Omental fat pad (tissue), 3 donors: ENCODE measurements at regions not wholly inside any gene's neighbourhood (a gene's known extent, or its start where the extent isn't known, plus 50 kb on each side); places are given as distances from the start of the nearest gene placed in this dataset.

Experiments
- ATAC-seq: fragments of 150-250 bp; one replicate; pipeline ENCODE4 v1.9.1; 2016; ENCODE audit warnings: mild to moderate bottlenecking, moderate library complexity; ENCODE audit not compliant: low FRiP score
- DNase-seq: peaks from one replicate; pipeline ENCODE4 v3.0.0-alpha.2; 2019; ENCODE audit warnings: low spot score
- CTCF ChIP-seq, 3 donors: fragments of 450-650 bp; IDR thresholded peaks; one replicate each; pipeline ENCODE4 v1.5.1; 2016 to 2017; ENCODE audit warnings: antibody characterized with exemption in 3 of 3, mild to moderate bottlenecking in 3 of 3, moderate library complexity in 2 of 3

GRCh38 chr3:65083240-65083639, 395.4 kb upstream of the ADAMTS9 start:
- no peak for TF ChIP-seq CTCF (IDR thresholded peaks at IDR 0.05)
- ATAC-seq (no peak), DNase-seq (no peak)

GRCh38 chr3:65081536-65081935, 393.7 kb upstream of the ADAMTS9 start:
- DNase-seq (no peak), ATAC-seq (no peak)
- TF ChIP-seq CTCF (IDR thresholded peaks at IDR 0.05) = no peak

DNA sequence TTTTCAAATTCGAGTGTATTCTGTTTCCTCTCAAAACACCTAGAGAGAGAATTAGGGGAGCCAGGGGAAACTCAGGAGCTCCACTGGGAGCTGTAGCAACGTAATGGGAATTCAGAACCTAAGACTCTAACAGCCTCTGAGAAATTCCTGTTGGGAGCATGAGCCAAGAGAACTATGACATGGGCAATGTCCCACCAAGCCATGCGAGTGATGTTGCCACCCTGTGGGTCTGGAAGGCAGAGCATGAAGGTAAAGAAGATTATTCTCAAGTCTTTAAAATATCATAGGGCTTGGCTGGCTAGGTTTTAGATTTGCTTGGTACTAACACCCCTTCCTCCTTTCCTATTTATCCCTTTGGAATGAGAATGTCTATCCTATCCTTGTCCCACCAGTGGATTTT, 392.6 kb upstream of the ADAMTS9 start:
- no peak for TF ChIP-seq CTCF (IDR thresholded peaks at IDR 0.05)
- no peak for ATAC-seq
- no peak for DNase-seq

GRCh38 chr3:65079560-65079959, 391.8 kb upstream of the ADAMTS9 start:
- TF ChIP-seq CTCF (IDR thresholded peaks at IDR 0.05) = no peak
- no peak for DNase-seq
- ATAC-seq = no peak

DNA sequence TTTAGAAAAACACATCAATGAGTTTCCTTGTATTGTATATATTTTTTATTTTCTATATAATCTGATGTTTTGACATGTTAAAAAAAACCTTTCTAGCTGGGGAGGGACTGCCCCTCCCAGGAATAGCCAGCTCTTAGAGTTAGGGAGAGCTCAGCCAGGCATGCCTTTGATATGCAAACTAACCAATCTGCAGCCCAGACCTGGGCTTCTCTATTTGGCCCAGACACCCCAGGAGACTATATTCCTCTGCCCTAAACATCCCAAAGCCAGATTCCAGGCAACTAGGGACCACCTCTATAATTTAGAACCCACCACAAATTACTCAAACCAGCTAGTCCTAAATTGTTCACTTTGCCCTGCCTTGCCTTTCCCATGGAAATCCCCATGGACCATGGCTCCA, 390.9 kb upstream of the ADAMTS9 start:
- ATAC-seq (no peak), DNase-seq (no peak)
- no peak for TF ChIP-seq CTCF (IDR thresholded peaks at IDR 0.05)

GRCh38 chr3:65077124-65077523, 389.3 kb upstream of the ADAMTS9 start:
- no peak for TF ChIP-seq CTCF (IDR thresholded peaks at IDR 0.05)
- DNase-seq (no peak), ATAC-seq (no peak)

DNA sequence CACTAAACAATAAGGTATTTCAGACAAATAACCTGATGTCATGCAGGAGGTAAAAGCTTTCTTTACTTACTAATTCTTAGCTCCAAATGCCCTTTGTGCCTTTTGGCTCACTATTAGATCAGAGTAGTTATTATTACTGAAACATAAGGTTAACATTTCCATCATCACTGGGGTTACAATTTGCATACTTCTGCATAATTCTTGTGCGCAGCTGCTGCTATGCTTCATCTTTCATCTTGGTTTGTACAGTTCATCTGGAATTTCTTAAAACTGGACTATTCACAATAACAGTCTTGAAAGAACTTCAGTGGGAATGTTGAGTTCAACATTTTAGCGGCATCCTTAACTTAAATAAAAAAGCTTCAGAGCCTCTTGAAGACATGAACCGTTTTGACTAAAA, 383.2 kb upstream of the ADAMTS9 start:
- DNase-seq (no peak), ATAC-seq (no peak)
- no peak for TF ChIP-seq CTCF (IDR thresholded peaks at IDR 0.05)
